Stimulated activated CD8-positive, alpha-beta memory T cell treated with anti-CD3 and anti-CD28 coated beads, Interleukin-12 subunit alpha, Interleukin-12 subunit beta, amount 100 ng/mL, for 1 hour (primary cell): ENCODE measurements at regions not wholly inside any gene's neighbourhood (a gene's known extent, or its start where the extent isn't known, plus 50 kb on each side); places are given as distances from the start of the nearest gene placed in this dataset.
"Not testable (repeated sequence)": the region's sequence is repeated elsewhere in the genome, so short reads cannot be mapped to it uniquely, and the experiment has no call there.

Source experiments
- DNase-seq: peaks from one replicate; pipeline ENCODE4 v3.0.0-alpha.2; 2020; ENCODE audit warnings: low read depth

DNA sequence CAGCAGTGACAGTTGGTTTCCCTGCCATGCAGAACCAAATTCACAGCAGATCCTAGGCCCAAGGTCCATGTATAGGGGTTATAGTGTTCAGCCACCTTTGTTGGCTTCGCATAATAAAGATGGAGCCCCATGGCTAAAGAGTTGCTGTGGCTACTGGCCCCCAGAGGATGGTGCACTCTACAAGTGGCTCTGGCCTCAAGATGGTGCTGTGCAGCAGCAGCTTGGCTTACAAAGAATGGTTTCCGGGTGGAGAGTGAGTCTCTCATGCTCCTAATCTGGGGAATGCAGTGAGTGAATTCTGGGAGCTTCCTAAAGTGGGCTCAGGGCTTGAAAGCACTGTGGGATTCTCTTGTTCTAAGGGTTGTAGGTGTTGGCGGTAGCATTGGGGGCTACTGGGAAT lies 1199.7 kb downstream of the CNTNAP5 start:
- DNase-seq, result no peak

DNA sequence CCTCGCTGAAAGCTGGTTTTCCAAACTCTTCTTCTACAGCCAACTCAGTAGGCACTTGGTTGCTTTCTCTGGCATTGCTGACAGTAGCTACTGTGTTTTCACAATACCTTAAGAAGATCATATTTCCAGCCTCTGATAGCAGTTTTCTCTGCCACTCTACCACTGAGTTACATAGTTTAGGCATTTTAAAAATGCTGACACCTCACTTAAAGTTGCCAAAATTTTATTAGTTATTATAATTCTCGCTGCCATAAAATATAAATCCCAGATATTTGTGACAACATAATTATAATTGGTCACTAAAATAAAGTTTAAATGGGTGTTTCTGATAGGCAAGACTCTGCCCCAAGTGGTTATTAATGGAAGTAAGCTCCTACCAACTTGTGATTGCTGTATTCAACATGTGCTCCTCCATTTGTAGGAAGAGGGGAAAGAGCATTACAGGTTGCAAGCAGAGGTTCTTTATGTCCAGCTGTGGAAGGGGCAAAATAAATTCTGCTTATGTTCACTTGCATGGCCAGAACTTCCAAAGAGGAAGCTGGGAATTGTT lies 1202.8 kb downstream of the CNTNAP5 start:
- DNase-seq, result no peak

DNA sequence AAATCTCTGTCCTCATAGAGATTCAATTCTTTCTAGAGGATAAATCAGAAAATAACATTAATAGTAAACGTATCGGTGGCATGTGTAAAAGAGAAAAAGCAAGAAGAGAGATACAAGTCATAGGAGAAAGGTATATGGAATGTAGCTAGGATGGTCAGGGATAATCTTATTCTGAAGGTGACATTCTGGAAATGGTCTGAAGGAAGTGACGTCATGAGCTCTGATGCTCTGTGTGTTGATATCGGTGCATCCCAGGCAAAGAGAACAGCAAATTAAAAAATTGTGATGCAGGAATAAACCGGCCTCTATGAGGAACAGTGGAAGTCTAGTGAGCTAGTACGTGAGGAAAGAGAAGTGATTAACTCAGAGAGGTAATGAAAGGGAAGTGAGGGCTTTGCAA lies 1215.8 kb downstream of the CNTNAP5 start:
- no peak for DNase-seq

- no peak for DNase-seq
Measured at GRCh38 chr2:125243074-125243473, 1218.0 kb downstream of the CNTNAP5 start.

- no peak for DNase-seq
Measured at GRCh38 chr2:125254010-125254409, 1228.9 kb downstream of the CNTNAP5 start.

GRCh38 chr2:125259451-125259850 lies 1234.4 kb downstream of the CNTNAP5 start:
- no peak for DNase-seq

DNA sequence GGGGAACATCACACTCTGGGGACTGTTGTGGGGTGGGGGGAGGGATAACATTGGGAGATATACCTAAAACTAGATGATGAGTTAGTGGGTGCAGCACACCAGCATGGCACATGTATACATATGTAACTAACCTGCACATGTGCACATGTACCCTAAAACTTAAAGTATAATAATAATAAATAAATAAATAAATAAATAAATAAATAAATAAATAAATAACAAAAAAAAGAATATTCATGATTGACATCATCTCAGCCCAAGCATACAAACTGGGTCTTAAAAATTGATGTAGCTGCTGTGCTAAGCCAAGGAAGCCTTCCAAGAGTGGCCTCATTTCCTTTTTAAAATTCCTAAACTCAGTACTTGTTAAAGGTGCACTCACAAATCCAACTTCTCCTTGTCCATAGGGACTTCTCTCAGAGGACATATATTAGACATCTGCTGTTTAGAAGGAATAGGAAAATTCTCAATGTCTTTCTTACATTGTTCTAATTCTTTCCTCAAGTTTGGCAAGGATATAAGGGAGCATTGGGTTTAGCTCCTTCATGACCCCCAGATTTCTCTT lies 1235.4 kb downstream of the CNTNAP5 start:
- DNase-seq, result not testable (repeated sequence)

- no peak for DNase-seq
Measured at GRCh38 chr2:125264453-125264852, 1239.4 kb downstream of the CNTNAP5 start.

DNA sequence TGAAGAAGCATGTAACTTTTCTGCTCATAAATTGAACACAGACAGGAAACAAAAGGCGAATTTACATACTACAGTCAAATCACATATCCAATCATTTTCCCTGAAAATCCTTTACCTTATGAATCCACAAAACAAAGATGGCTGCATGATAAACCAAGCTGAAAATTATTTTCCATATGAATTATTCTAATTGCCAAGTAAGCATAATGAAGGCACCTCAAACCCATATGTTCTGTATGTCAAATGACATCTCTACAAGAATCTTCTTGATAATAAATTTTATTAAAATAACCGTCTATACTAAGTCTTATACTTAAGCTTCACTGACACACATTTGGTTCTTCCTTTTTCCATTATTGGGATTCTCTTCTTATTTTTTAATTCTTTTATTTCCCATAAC lies 1242.6 kb downstream of the CNTNAP5 start:
- DNase-seq, result no peak

- no peak for DNase-seq
Measured at GRCh38 chr2:125272651-125273050, 1247.6 kb downstream of the CNTNAP5 start.

DNA sequence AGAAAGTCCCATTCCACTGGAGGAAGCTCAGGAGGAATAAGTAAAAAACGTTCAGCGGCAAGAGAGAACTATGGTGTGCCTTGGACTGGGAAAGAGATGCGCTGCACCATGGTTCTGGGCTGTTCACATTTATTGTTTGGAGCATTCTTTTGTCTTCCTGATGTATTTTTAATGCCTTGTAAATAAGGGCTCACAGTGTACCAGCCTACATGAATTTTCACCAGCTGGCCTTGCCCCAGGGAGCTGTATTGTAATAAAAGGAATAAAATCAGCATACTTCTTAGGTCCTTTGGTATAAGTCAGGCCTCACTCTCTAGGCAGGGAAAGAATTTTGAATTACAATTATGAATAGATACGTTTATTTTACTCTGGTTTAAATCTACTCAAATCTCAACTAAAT lies 1249.6 kb downstream of the CNTNAP5 start:
- no peak for DNase-seq

DNA sequence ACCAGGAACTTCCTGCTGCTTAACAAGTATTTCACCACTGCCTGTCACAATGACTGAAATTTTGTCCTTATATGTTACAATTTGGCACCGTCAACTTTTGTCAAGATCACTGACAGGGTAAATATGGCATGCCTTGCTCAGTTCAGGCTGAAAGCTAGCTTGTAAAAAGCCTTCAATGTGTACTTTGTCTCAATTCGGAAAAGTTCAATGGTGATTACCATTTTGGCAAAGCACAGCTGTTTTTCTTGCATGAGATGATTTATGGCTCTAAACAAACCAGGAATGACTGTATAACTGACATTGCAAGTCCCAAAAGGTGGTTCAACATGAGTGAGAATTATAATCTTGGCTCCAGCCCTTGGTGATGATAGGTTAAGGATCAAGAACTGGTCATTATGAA lies 1255.2 kb downstream of the CNTNAP5 start:
- DNase-seq, result no peak

- DNase-seq, result no peak
Measured at GRCh38 chr2:125281242-125281641, 1256.2 kb downstream of the CNTNAP5 start.

DNA sequence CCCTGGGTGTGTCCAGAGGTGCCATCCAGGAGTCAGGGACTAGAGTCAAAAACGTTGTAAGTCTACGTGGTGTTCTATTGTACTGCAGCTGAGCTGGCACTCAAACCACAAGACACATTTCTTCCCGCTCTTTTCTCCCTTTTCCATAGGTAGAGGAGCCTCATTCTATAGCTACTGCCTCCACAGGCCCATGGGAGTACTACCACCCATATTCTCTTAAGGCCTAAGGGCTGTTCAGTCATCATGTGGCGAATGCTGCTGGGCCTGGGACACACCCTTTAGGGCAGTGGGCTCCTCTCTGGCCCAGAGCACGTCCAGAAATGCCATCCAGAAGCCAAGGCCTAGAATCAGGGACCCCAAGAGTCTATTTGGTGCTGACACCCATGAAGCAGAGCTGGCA lies 1271.7 kb downstream of the CNTNAP5 start:
- no peak for DNase-seq

- no peak for DNase-seq
Measured at GRCh38 chr2:125310657-125311364, 1285.7 kb downstream of the CNTNAP5 start.

DNA sequence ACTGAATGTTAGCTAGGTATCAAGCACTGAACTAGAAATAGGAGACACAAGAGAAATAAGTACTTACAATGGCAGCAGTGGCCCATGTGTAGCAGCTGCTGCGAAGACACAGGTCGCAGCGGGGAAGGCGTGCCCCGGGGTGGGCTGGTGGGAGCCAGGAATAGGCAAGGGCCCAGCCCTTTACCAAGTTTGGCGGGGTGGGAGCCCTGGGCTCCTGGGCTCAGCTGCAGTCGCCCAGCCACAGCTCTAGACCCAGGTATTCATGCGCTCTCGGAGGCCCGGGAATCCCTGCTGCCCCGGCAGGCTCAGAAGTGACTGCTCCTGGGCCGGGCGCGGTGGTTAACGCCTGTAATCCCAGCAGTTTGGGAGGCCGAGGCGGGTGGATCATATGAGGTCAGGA lies 1287.3 kb downstream of the CNTNAP5 start:
- DNase-seq, result no peak

DNA sequence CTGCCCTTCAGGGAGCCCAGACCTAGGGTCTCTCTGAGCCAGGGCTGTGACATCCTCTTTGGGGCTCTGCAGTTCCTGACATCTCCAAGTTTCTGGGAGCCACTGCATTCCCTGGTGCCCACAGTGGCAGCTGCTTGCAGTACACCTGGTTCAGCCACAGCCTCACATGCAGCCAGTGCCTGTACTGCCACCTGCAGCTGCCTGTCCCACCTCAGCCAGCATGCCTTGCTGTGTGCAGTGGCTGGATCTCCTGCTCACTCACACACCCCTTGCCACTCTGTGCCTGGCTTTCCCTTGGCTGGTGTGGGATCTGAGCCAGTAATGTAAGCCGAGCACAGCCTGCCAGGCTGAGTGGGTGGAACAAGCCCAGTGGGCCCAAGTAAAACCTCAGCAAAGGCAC lies 1288.7 kb downstream of the CNTNAP5 start:
- DNase-seq, result no peak

- DNase-seq, result no peak
Measured at GRCh38 chr2:125318740-125319139, 1293.7 kb downstream of the CNTNAP5 start.

DNA sequence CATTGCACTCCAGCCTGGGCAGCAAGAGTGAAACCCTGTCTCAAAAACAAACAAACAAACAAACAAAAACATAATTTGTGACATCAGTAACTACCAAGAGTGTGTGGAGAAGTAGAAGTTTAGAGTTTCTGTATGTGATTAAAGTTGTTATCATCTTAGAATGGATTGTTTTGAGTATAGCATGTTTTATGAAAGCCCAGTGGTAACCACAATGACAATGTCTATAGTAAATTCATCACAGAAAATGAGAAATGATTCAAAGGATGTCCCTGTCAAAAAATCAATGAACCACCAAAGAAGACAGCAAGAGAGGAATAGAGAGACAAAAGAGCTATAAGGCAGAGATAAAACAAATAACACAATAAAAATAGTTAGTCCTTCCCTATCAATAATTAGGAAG lies 1299.2 kb downstream of the CNTNAP5 start:
- no peak for DNase-seq

- no peak for DNase-seq
Measured at GRCh38 chr2:125330133-125330532, 1305.0 kb downstream of the CNTNAP5 start.

DNA sequence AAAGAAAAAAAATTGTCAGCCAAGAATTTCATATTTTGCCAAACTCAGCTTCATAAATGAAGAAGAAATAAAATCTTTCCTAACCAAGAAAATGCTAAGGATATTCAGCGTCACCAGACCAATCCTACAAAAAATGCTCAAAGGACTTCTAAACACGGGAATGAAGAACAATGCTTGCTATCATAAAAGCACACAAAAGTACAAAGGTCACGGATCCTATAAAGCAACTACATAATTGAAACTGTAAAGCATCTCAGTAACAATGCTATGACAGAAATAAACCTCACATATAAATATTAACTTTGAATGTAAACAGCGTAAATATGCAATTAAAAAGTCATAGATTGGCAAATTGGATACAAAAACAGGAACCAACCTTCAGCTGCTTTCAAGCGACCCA lies 1314.6 kb upstream of the GYPC start:
- no peak for DNase-seq

GRCh38 chr2:125353542-125353941 lies 1302.4 kb upstream of the GYPC start:
- not testable (repeated sequence) for DNase-seq

DNA sequence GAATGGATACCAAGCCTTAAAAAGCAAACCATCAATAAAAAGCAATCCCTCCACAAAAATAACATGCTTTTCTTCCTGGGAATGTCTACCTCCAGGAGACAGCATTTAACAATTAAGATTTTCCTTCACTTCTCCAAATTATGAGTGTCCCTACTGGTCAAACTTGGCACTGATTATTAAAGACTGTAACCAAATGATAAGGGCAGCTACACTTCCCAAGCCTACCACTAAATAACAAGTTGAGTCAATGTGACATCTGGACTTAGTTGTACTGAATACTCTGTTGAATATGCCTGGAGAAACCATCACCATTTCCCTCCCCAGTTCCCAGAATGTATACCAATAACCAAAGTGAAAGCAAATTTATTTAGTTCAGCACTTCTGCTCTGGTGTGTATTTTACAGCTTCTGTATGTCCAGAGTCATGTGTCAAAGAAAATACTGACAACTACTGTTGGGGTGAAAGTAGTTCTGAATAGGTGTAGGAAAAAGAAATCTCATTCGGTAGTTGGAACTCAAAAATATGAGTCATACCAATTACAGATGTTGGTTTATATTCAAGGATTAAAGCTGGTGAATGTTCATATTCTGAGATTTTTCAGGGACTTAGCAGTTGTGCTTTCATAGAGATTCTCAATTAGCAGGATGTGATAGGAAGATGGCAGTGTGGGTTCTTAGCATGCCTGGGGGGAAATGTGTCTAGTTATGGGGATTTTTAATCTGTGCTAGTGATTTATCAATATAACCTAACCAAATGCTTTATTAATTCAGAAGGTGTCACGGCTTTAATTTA lies 1291.6 kb upstream of the GYPC start:
- no peak for DNase-seq
